PFSK-1 (cell line): ENCODE measurements at regions not wholly inside any gene's neighbourhood (a gene's known extent, or its start where the extent isn't known, plus 50 kb on each side); places are given as distances from the start of the nearest gene placed in this dataset.
A peak's percentile ranks its signal among the peaks of the same experiment; 100 is the strongest.

ENCODE experiments used
- FOXP2 ChIP-seq: optimal IDR thresholded peaks from 2 replicates; pipeline ENCODE3; 2011; ENCODE audit warnings: borderline replicate concordance, control low read depth, inconsistent platforms; ENCODE audit not compliant: insufficient read depth; ENCODE audit errors: extremely low read length, extremely low read depth
- POLR2AphosphoS5 ChIP-seq: IDR thresholded peaks from 2 replicates; pipeline ENCODE4 v1.6.1; 2012; ENCODE audit warnings: low read depth, mild to moderate bottlenecking, control low read depth, low read length, moderate library complexity
- REST ChIP-seq, 2 experiments: IDR thresholded peaks; 2 replicates each; pipeline versions ENCODE4 v1.6.1 to v1.8.0; 2011 to 2012; ENCODE audit warnings: low read depth in 2 of 2, low read length in 2 of 2, control low read depth in 1 of 2, inconsistent platforms in 1 of 2, mild to moderate bottlenecking in 1 of 2, moderate library complexity in 1 of 2; ENCODE audit not compliant: insufficient read depth in 1 of 2
- SIN3A ChIP-seq: IDR thresholded peaks from 2 replicates; pipeline ENCODE4 v1.6.1; 2012; ENCODE audit warnings: mild to moderate bottlenecking, low read length, moderate library complexity, borderline replicate concordance; ENCODE audit not compliant: insufficient read depth
- TAF1 ChIP-seq: IDR thresholded peaks from 2 replicates; pipeline ENCODE4 v1.6.1; 2012; ENCODE audit warnings: low read length, control low read depth, borderline replicate concordance; ENCODE audit not compliant: insufficient read depth

- TF ChIP-seq POLR2AphosphoS5, result no peak
Measured at GRCh38 chr12:28054583-28054982, 82.0 kb upstream of the PTHLH start.

GRCh38 chr12:28057856-28058615 lies 85.5 kb upstream of the PTHLH start:
- no peak for TF ChIP-seq SIN3A
- TF ChIP-seq TAF1, result no peak

- no peak for TF ChIP-seq REST (IDR thresholded peaks at IDR 0.05; ENCODE audit: insufficient read depth in 1 of 2, low read depth in 2 of 2, low read length in 2 of 2)
- no peak for TF ChIP-seq SIN3A
- TF ChIP-seq FOXP2, result no peak
- TF ChIP-seq TAF1, result no peak
- no peak for TF ChIP-seq POLR2AphosphoS5
Measured at GRCh38 chr12:28059220-28059619, 86.7 kb upstream of the PTHLH start.

GRCh38 chr12:28059668-28060067 lies 87.1 kb upstream of the PTHLH start:
- TF ChIP-seq FOXP2 (no peak), POLR2AphosphoS5 (no peak), TAF1 (no peak), SIN3A (no peak), REST (IDR thresholded peaks at IDR 0.05; ENCODE audit: insufficient read depth in 1 of 2, low read depth in 2 of 2, low read length in 2 of 2) (peak in 1 of 2 experiments; percentile 61; a peak in 1 of 4 replicates)

- TF ChIP-seq POLR2AphosphoS5, result no peak
- no peak for TF ChIP-seq FOXP2
- no peak for TF ChIP-seq REST (IDR thresholded peaks at IDR 0.05; ENCODE audit: insufficient read depth in 1 of 2, low read depth in 2 of 2, low read length in 2 of 2)
- TF ChIP-seq SIN3A, result no peak
- no peak for TF ChIP-seq TAF1
Measured at GRCh38 chr12:28060871-28061270, 88.3 kb upstream of the PTHLH start.

- TF ChIP-seq SIN3A, result no peak
- TF ChIP-seq FOXP2, result no peak
- no peak for TF ChIP-seq REST (IDR thresholded peaks at IDR 0.05; ENCODE audit: insufficient read depth in 1 of 2, low read depth in 2 of 2, low read length in 2 of 2)
- no peak for TF ChIP-seq POLR2AphosphoS5
- no peak for TF ChIP-seq TAF1
Measured at GRCh38 chr12:28063355-28063880, 90.9 kb upstream of the PTHLH start.
